ENCODE measurements at regions not wholly inside any gene's neighbourhood (a gene's known extent, or its start where the extent isn't known, plus 50 kb on each side); places are given as distances from the start of the nearest gene placed in this dataset.

DNA sequence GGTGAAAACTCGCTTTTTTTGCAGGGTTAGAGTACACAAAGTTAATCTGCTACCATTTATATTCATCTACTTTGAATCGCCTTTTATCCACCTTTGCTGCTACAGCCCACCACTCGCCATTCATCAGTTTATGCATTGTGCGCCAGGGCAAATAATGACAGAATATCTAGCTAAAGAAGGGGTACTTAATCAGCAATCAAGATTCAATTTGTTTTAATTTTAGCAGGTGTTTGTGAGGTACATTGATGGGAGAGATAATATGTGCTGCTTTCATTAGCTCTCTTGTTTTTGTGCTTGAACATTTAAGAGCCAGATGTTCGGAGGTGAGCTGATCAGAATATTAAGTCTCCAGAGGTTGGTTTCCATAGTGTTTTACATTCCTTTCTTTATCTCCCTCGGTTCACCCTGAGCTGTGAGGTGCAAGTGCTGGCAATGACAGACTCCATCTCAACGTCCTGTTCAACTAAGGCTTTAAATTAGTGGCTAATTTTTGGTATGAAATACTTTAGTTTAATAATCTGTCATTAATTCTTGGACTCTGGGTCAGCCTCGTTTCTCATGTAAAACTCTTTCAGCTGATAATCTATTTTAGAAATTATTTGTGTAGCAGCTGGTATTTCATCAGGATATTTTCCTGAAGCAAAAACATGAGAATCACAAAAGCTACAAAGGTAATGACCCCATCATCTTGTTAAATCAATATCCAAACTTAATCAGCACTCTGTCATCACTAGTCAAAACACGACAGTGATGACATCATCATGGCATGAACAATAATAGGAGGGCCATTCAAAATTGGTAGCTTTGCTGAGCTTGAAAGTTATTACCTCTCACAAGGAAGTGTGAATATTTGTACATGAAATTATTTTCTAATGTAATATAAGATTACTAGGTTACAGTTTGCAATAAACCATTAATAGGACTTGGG lies 479.9 kb upstream of the FANCL start:
- H3K4me1 ChIP-seq (ENCODE audit: control insufficient read depth, insufficient read depth, low read length) = no peaks in the 10 kb centered on the region
- H3K4me2 ChIP-seq (ENCODE audit: low read length) = no peak overlapping the region
- H3K9ac ChIP-seq (ENCODE audit: low read depth, low read length) = no peak overlapping the region
- no peaks in the 10 kb centered on the region for H3K27me3 ChIP-seq (ENCODE audit: control insufficient read depth, insufficient read depth, low read length)
- no peaks in the 10 kb centered on the region for H3K9me3 ChIP-seq (replicated peaks; ENCODE audit: low read length)
- H3K36me3 ChIP-seq (ENCODE audit: insufficient read depth, low read length) = no peaks in the 10 kb centered on the region
- no peak overlapping the region for H3K4me3 ChIP-seq (ENCODE audit: low read length)

DNA sequence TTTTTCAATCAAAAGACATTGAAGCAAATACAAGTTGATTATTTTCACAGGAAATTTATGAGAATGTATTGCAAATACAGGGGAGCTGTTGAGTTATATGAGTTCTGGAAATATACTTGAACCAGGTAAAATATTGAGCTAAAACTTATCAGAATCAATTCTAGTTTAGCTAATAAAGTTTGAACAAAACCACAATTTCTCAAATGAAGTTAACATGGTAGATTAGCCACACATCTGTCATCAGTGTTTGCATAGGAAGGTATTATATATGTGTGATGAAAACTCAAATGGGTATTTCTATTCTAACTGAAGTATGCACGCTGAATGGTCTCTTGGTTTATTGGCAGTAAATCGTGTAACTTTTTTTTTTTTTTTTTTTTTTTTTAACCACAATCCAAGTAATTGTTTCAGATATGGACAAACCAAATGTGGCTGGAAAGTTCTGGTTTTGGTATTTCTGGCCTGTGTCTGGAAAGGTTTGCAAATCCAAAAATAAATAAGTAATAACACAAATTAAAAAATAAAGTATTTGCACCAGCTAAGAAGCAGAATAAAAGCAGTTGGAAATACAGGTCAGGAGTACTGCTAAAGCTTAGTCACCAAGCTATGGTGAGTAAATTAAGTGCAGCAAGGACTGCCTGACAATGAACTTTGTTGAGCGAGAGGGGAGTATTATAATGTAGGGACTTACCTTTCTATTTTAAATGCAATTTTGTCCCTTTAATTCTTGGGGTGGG lies 479.1 kb upstream of the FANCL start:
- no peaks in the 10 kb centered on the region for H3K36me3 ChIP-seq (ENCODE audit: insufficient read depth, low read length)
- no peaks in the 10 kb centered on the region for H3K27me3 ChIP-seq (ENCODE audit: control insufficient read depth, insufficient read depth, low read length)
- H3K4me3 ChIP-seq (ENCODE audit: low read length) = no peak overlapping the region
- no peak overlapping the region for H3K9ac ChIP-seq (ENCODE audit: low read depth, low read length)
- no peaks in the 10 kb centered on the region for H3K9me3 ChIP-seq (replicated peaks; ENCODE audit: low read length)
- H3K4me1 ChIP-seq (ENCODE audit: control insufficient read depth, insufficient read depth, low read length) = no peaks in the 10 kb centered on the region
- no peak overlapping the region for H3K4me2 ChIP-seq (ENCODE audit: low read length)

DNA sequence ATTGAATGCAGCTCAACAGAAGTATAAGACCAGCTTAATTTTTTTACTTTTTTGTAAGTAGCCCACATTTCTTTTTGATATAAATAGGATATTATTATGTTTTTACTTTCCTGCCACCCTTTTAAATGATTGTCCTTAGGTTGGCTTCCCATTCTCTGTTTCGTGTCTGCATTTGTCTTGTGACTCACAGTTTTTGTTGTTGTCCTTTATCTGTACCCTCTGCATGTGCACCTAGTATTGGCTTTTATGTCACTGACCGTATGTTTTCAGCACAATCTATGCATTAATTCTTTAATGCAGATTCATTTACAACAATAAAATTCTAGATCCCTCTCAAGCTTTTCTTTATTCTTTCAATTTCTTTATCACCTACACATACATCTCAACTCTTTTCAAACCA lies 474.2 kb upstream of the FANCL start:
- Histone ChIP-seq H3K4me2 (ENCODE audit: low read length) (no peak overlapping the region), H3K36me3 (ENCODE audit: insufficient read depth, low read length) (no peaks in the 10 kb centered on the region), H3K9me3 (replicated peaks; ENCODE audit: low read length) (no peaks in the 10 kb centered on the region), H3K9ac (ENCODE audit: low read depth, low read length) (no peak overlapping the region), H3K4me1 (ENCODE audit: control insufficient read depth, insufficient read depth, low read length) (no peaks in the 10 kb centered on the region), H3K27me3 (ENCODE audit: control insufficient read depth, insufficient read depth, low read length) (no peaks in the 10 kb centered on the region), H3K4me3 (ENCODE audit: low read length) (no peak overlapping the region)

DNA sequence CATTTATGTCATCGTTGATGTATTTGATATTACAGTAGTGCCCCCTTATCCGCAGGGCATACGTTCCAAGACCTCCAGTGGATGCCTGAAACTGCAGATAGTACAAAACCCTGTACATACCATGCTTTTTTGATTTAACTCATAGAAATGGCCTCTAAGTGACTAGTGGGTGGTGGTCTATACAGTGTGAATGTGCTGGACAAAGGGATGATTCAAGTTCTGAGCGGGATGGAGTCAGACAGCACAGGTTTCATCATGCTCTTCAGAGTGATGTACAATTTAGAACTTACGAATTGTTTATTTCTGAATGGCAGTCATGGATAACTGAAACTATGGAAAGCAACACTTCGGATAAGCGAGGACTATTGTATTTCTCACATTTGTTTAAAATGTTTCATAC lies 473.1 kb upstream of the FANCL start:
- H3K9me3 ChIP-seq (replicated peaks; ENCODE audit: low read length) = no peaks in the 10 kb centered on the region
- no peaks in the 10 kb centered on the region for H3K36me3 ChIP-seq (ENCODE audit: insufficient read depth, low read length)
- H3K4me3 ChIP-seq (ENCODE audit: low read length) = no peak overlapping the region
- no peaks in the 10 kb centered on the region for H3K4me1 ChIP-seq (ENCODE audit: control insufficient read depth, insufficient read depth, low read length)
- H3K9ac ChIP-seq (ENCODE audit: low read depth, low read length) = no peak overlapping the region
- no peak overlapping the region for H3K4me2 ChIP-seq (ENCODE audit: low read length)
- H3K27me3 ChIP-seq (ENCODE audit: control insufficient read depth, insufficient read depth, low read length) = no peaks in the 10 kb centered on the region

DNA sequence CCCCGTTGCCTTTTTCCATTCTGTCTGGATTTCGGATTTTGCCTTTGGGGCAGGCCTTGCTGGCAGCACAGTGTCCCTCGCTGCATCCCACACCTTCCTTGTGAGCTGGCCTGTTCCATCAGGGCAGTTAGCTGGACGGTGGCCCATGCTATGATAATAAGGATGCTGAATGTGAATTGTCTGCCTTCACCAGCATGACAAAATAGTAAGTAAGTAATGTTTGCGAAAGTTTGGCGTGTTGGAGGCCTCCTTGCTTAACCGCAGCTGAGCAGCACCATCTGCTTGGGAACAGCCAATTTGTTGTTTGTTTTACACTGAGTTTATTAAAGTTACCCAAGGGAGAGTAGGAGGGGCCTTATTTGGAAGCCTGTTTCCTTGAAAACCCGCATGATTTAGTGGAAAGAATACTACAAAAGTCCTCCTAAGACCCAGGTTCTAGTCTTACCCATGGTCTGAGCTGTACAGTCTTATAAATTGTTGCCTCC lies 469.7 kb upstream of the FANCL start:
- Histone ChIP-seq H3K4me2 (ENCODE audit: low read length) (no peak overlapping the region), H3K4me1 (ENCODE audit: control insufficient read depth, insufficient read depth, low read length) (no peaks in the 10 kb centered on the region), H3K27me3 (ENCODE audit: control insufficient read depth, insufficient read depth, low read length) (no peaks in the 10 kb centered on the region), H3K9me3 (replicated peaks; ENCODE audit: low read length) (no peaks in the 10 kb centered on the region), H3K36me3 (ENCODE audit: insufficient read depth, low read length) (no peaks in the 10 kb centered on the region), H3K9ac (ENCODE audit: low read depth, low read length) (no peak overlapping the region), H3K4me3 (ENCODE audit: low read length) (no peak overlapping the region)

DNA sequence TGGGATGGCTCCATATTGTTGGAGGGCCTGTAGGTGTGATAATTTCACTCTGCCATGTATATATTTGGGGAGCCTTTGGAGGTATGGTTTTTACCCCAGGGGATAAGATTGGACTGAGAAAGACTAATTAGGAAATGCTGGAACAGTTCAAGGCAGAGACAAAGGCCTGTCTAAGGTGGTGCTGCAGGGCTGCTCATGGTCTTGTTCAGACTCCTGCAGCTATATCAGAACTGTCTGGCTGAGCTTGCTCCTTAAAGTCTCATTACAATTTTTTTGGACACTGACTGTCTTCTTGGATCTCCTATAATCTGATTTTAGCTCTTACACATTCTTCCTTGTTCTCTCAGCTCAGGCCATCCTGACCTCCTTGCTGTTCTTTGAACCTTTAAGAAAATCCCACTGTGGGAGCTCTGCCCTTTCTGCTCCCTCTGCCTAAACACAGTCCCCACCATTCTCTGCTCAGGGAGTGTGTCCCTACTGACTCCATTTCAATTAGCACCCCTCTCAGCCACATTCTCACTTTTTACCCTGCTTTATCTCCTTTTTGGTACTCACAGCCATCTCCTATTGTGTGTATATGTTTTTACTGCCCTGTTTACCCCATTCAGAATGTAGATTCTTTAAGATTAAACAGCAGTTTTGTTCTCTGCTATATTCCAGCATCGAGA lies 468.7 kb upstream of the FANCL start:
- Histone ChIP-seq H3K27me3 (ENCODE audit: control insufficient read depth, insufficient read depth, low read length) (no peaks in the 10 kb centered on the region), H3K36me3 (ENCODE audit: insufficient read depth, low read length) (no peaks in the 10 kb centered on the region), H3K4me2 (ENCODE audit: low read length) (no peak overlapping the region), H3K4me1 (ENCODE audit: control insufficient read depth, insufficient read depth, low read length) (no peaks in the 10 kb centered on the region), H3K4me3 (ENCODE audit: low read length) (no peak overlapping the region), H3K9ac (ENCODE audit: low read depth, low read length) (no peak overlapping the region), H3K9me3 (replicated peaks; ENCODE audit: low read length) (no peaks in the 10 kb centered on the region)

DNA sequence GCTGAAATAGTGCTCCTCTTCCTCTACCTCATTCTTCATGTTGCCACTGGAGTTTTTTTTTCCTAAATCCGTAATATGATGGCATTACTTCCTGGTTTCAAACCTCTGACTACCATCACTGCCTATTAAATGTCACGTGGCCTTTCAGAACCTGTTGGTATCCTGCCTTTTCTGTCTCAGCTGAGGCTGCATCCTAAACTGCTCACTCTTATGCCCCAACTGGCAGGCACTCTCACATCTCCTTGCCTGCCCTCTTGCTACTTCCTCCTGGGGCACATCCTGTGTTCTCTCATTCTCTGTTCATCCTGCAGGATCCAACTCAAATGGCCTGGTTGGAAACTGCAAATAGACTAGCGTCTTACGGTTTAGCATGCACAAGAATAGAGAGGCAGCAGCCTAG lies 468.1 kb upstream of the FANCL start:
- H3K4me2 ChIP-seq (ENCODE audit: low read length) = no peak overlapping the region
- H3K9me3 ChIP-seq (replicated peaks; ENCODE audit: low read length) = no peaks in the 10 kb centered on the region
- H3K36me3 ChIP-seq (ENCODE audit: insufficient read depth, low read length) = no peaks in the 10 kb centered on the region
- H3K9ac ChIP-seq (ENCODE audit: low read depth, low read length) = no peak overlapping the region
- no peaks in the 10 kb centered on the region for H3K4me1 ChIP-seq (ENCODE audit: control insufficient read depth, insufficient read depth, low read length)
- H3K27me3 ChIP-seq (ENCODE audit: control insufficient read depth, insufficient read depth, low read length) = no peaks in the 10 kb centered on the region
- no peak overlapping the region for H3K4me3 ChIP-seq (ENCODE audit: low read length)

DNA sequence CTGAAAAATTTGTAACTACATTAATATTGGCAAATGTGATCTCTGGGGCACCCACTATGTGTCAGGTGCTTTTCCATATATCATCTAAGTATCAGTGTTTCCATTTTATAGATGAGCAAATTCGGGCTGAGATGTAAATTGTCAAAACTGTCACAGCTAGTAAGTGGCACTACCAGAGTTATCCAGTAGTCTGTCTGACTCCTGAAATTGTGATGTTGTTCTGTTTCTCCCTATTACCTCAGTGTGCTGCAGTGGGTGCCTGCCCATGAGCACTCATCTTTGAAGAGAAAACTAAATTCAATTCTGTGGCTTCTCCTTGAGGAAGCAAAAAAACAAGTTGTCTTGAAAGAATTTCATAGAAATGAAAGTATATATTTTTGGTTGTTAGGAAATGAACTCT lies 467.4 kb upstream of the FANCL start:
- Histone ChIP-seq H3K27me3 (ENCODE audit: control insufficient read depth, insufficient read depth, low read length) (no peaks in the 10 kb centered on the region), H3K4me3 (ENCODE audit: low read length) (no peak overlapping the region), H3K4me2 (ENCODE audit: low read length) (no peak overlapping the region), H3K4me1 (ENCODE audit: control insufficient read depth, insufficient read depth, low read length) (no peaks in the 10 kb centered on the region), H3K9ac (ENCODE audit: low read depth, low read length) (no peak overlapping the region), H3K36me3 (ENCODE audit: insufficient read depth, low read length) (no peaks in the 10 kb centered on the region), H3K9me3 (replicated peaks; ENCODE audit: low read length) (no peaks in the 10 kb centered on the region)

DNA sequence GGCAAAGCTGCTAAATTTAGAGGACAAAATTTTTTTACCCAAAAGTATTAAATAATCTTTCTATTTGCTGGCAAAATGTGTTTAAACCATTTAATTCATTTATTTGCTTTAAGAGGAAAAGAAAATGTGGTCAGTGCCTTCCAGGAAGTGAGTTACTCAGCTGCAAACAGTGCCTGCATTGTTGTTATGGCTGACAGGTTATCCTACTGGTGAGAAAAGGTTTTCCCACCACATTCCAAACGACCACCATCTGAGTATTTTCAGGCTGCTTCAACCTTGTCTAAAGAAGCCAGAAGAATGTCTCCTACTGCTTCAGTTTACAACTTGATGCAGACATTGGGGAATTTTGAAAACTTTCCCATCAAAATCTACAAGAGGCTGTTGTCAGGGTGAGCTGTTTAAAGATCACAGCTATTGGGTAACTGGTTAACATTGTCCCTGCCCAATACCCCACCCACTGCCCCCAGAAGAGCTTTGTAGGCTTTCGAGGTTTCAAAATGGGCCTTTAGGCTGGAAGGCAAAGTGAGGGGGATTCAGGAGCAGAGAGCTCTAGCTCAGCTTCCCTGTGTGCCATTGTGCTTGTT lies 461.3 kb upstream of the FANCL start:
- Histone ChIP-seq H3K9me3 (replicated peaks; ENCODE audit: low read length) (no peaks in the 10 kb centered on the region), H3K4me1 (ENCODE audit: control insufficient read depth, insufficient read depth, low read length) (no peaks in the 10 kb centered on the region), H3K4me2 (ENCODE audit: low read length) (no peak overlapping the region), H3K9ac (ENCODE audit: low read depth, low read length) (no peak overlapping the region), H3K4me3 (ENCODE audit: low read length) (no peak overlapping the region), H3K27me3 (ENCODE audit: control insufficient read depth, insufficient read depth, low read length) (peaks cover 6% of the 10 kb centered on the region), H3K36me3 (ENCODE audit: insufficient read depth, low read length) (no peaks in the 10 kb centered on the region)

DNA sequence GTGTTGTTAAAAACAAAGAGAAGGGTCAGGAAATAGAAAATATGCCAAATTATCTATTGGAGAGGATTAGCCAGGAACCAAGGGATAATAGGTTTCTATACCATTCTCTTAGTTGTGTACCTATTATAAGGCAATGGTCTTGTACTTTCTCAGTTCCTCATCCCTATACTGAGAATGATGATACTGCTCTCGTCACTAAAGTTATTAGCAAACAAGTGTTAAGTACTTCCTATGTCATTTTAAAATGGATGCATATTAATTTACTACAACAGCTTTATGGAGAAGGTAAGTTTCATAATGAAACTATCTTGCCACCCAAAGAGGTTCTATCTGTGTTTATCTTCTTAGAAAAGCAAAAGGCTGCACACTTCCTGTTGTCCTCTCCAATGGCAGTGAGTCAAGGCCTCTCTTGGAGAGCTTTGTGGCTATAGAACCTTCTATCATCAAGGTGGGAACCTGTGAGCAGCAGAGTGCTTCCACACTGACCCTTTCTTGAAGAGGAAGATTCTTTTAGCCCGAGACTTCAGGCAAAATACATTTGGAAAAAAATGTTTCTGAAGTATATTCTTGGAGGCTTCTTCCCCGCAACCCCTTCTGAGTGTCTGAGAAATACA lies 460.7 kb upstream of the FANCL start:
- H3K4me3 ChIP-seq (ENCODE audit: low read length) = no peak overlapping the region
- H3K9ac ChIP-seq (ENCODE audit: low read depth, low read length) = no peak overlapping the region
- H3K27me3 ChIP-seq (ENCODE audit: control insufficient read depth, insufficient read depth, low read length) = peaks cover 8% of the 10 kb centered on the region
- H3K9me3 ChIP-seq (replicated peaks; ENCODE audit: low read length) = no peaks in the 10 kb centered on the region
- no peaks in the 10 kb centered on the region for H3K4me1 ChIP-seq (ENCODE audit: control insufficient read depth, insufficient read depth, low read length)
- H3K36me3 ChIP-seq (ENCODE audit: insufficient read depth, low read length) = no peaks in the 10 kb centered on the region
- H3K4me2 ChIP-seq (ENCODE audit: low read length) = no peak overlapping the region

DNA sequence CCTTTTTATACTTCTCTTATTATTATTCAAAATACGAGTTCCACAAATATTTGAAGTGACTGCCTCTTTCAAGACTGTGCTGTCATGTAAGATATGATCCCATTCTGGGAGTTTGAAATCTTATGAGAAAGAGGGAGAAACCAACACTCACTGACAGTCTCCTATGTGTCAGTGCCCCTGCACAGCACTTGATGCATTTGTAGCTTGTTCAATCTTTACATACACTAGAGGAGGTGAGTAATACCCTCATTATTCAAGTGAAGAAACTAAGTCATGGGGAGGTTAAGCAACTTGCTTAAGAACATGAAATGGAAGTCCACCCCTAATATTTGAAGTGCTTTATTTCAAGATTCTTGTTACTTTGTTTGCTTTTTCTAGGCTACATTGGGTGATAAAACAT lies 459.5 kb upstream of the FANCL start:
- no peaks in the 10 kb centered on the region for H3K9me3 ChIP-seq (replicated peaks; ENCODE audit: low read length)
- H3K9ac ChIP-seq (ENCODE audit: low read depth, low read length) = no peak overlapping the region
- H3K4me2 ChIP-seq (ENCODE audit: low read length) = no peak overlapping the region
- peaks cover 10% of the 10 kb centered on the region for H3K27me3 ChIP-seq (ENCODE audit: control insufficient read depth, insufficient read depth, low read length)
- H3K4me3 ChIP-seq (ENCODE audit: low read length) = no peak overlapping the region
- no peaks in the 10 kb centered on the region for H3K36me3 ChIP-seq (ENCODE audit: insufficient read depth, low read length)
- H3K4me1 ChIP-seq (ENCODE audit: control insufficient read depth, insufficient read depth, low read length) = no peaks in the 10 kb centered on the region

All from skeletal muscle satellite cell (primary cell).